D721Med (cell line): ENCODE measurements at regions not wholly inside any gene's neighbourhood (a gene's known extent, or its start where the extent isn't known, plus 50 kb on each side); places are given as distances from the start of the nearest gene placed in this dataset.
"Not testable (repeated sequence)": the region's sequence is repeated elsewhere in the genome, so short reads cannot be mapped to it uniquely, and the experiment has no call there.

Experiments used
- DNase-seq: peaks from one replicate; pipeline ENCODE4 v3.0.0; 2011; ENCODE audit warnings: low spot score; ENCODE audit not compliant: insufficient read length
- FAIRE-seq: peaks from 2 replicates; lab custom pipeline; 2011; peaks lifted over from hg19 to GRCh38; lab: Jason Lieb, UNC
- TF ChIP-seq, protein P1 (sequence below): IDR thresholded peaks from 2 replicates; pipeline ENCODE4 v1.5.1; 2012; ENCODE audit warnings: mild to moderate bottlenecking, control low read depth; ENCODE audit not compliant: insufficient read depth; ENCODE audit errors: missing control alignments

- TF ChIP-seq, protein P1, sequence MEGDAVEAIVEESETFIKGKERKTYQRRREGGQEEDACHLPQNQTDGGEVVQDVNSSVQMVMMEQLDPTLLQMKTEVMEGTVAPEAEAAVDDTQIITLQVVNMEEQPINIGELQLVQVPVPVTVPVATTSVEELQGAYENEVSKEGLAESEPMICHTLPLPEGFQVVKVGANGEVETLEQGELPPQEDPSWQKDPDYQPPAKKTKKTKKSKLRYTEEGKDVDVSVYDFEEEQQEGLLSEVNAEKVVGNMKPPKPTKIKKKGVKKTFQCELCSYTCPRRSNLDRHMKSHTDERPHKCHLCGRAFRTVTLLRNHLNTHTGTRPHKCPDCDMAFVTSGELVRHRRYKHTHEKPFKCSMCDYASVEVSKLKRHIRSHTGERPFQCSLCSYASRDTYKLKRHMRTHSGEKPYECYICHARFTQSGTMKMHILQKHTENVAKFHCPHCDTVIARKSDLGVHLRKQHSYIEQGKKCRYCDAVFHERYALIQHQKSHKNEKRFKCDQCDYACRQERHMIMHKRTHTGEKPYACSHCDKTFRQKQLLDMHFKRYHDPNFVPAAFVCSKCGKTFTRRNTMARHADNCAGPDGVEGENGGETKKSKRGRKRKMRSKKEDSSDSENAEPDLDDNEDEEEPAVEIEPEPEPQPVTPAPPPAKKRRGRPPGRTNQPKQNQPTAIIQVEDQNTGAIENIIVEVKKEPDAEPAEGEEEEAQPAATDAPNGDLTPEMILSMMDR = no peak
- DNase-seq (no peak), FAIRE-seq (no peak)
Observed at GRCh38 chr11:134955281-134955680, 543.2 kb upstream of the B3GAT1 start.

GRCh38 chr11:134954456-134954855 lies 542.4 kb upstream of the B3GAT1 start:
- not testable (repeated sequence) for FAIRE-seq, DNase-seq

GRCh38 chr11:134953417-134953970 lies 541.5 kb upstream of the B3GAT1 start:
- FAIRE-seq, DNase-seq: not testable (repeated sequence)

GRCh38 chr11:134951305-134951700 lies 539.3 kb upstream of the B3GAT1 start:
- FAIRE-seq (no peak), DNase-seq (no peak)
- TF ChIP-seq, protein P1 = no peak

DNA sequence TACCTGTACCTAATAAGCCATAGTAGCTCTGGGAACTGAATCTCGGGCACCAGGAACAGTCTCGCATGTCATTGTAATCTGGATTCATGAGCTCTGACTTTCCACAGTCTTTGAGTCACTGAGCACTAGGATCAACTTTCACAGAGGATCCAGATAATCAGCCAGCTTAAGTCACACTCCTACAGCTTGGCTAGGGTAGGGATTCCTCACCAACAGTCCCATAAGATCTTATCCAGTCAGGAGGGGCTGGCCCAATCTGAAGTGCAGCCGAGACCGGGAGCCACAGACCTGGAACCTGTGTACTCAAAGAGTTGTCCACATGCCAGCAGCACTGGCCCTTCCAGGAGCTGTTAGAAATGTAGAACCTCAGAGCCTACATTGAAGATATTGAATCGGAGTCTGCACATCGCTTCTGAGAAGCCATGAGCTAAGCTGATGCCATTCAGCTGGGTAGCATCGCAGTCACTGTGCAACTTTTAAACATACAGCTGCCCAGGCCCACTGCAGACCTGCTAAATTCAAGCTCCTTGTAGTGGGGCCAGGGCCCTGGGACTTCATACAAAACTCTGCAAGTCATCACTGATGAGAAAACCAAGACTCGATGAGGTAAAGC lies 538.8 kb upstream of the B3GAT1 start:
- TF ChIP-seq, protein P1 = no peak
- FAIRE-seq = no peak
- no peak for DNase-seq

GRCh38 chr11:134949121-134950090 lies 537.4 kb upstream of the B3GAT1 start:
- DNase-seq (no peak), FAIRE-seq (no peak)
- TF ChIP-seq, protein P1 = no peak

- TF ChIP-seq, protein P1 = no peak
- no peak for FAIRE-seq
- DNase-seq = no peak
Observed at GRCh38 chr11:134947556-134947955, 535.5 kb upstream of the B3GAT1 start.

DNA sequence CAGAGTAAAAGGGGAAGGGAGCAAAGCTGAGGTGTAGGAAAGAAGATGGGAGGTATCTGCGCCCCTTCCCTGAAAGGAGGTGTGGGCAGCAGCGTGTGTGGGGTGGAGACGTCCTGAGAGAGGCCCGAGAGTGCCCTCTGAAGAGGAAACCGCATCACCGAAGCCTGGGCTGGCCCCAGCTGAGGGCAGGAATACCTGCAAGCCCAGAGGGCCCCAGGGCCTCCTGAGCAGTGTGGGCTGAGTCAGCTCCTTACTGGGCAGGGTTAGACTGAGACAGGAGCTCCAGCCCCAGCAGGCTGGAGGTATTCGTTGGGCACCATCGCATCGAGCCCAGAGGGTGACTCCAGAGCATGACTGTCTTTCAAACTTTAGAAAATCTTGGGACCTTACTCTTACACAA lies 534.0 kb upstream of the B3GAT1 start:
- FAIRE-seq (no peak), DNase-seq (no peak)
- TF ChIP-seq, protein P1 = no peak
